ENCODE measurements at regions not wholly inside any gene's neighbourhood (a gene's known extent, or its start where the extent isn't known, plus 50 kb on each side); places are given as distances from the start of the nearest gene placed in this dataset.

DNA sequence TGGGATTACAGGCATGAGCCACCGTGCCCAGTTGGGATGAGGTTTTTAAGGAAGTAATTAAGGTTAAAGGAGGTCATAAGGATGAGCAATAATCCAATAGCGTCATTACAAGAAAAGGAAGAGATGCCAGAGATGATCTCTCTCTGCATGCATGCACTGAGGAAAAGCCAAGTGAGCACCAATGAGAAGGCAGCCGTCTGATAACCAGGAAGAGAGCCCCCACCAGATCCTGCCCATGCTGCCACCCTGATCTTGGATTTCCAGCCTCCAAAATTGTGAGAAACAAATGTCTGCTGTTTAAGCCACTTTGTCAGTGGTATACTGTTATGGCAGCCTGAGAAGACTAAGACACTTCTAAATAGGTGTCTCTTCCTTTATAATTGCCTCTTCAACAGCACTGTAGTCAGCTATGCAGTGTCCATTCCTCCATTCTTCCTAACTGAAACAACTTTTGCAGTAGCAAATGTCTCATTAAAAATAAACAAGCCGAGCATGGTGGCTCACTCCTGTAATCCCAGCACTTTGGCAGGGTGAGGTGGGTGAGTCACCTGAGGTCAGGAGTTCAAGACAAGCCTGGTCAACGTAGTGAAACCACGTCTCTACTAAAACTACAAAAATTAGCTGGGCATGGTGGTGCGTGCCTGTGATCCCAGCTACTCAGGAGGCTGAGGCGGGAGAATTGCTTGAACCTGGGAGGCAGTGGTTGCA, 216.2 kb upstream of the RUNX1 start:
- Histone ChIP-seq H3K27me3 (ENCODE audit: control insufficient read depth, insufficient read depth, low read length) (no peaks in the 10 kb centered on the region), H3K36me3 (ENCODE audit: control insufficient read depth, insufficient read depth, low read length) (no peaks in the 10 kb centered on the region), H3K27ac (ENCODE audit: low read length) (peak overlapping the region; percentile 65), H3K4me3 (ENCODE audit: low read depth in 2 of 2, low read length in 2 of 2) (no peak overlapping the region), H3K9me3 (ENCODE audit: control insufficient read depth, insufficient read depth, low read depth, low read length) (no peaks in the 10 kb centered on the region), H3K4me1 (ENCODE audit: control insufficient read depth, insufficient read depth, low read length) (peaks cover 10% of the 10 kb centered on the region; the same call in 1 of the 2 replicates)
- ChIA-PET CTCF (no interaction called here), POLR2A (no interaction called here)
- peak; percentile 87 for ATAC-seq
- intact Hi-C loops (cut with micrococcal nuclease; ENCODE audit: unreplicated experiment) (no loop called here), in situ Hi-C loops (cut with HindIII; ENCODE audit: low pct_unique_long_range_greater_than_20kb, low sequenced_read_pairs) (no loop called here)
- BruUV-seq (replicated peaks), result no TSS peak
- peak; percentile 53 for DNase-seq (ENCODE audit: low read depth, low spot score)
- TF ChIP-seq CTCF (IDR thresholded peaks at IDR 0.05), result no peak
- no peak for TF ChIP-seq TCF7L2 (IDR thresholded peaks at IDR 0.05; ENCODE audit: low read depth, low read length)
- no peak for TF ChIP-seq POLR2AphosphoS5 (IDR thresholded peaks at IDR 0.05; ENCODE audit: low read depth, low read length)
- no peak for TF ChIP-seq REST (IDR thresholded peaks at IDR 0.05; ENCODE audit: insufficient read depth in 1 of 2, low read depth in 2 of 2, low read length in 1 of 2)
- TF ChIP-seq SIN3A (IDR thresholded peaks at IDR 0.05; ENCODE audit: borderline replicate concordance, insufficient read depth, low read depth, low read length), result no peak

- H3K9me3 ChIP-seq (ENCODE audit: control insufficient read depth, insufficient read depth, low read depth, low read length), result no peaks in the 10 kb centered on the region
- BruUV-seq (replicated peaks), result no TSS peak
- DNase-seq (ENCODE audit: low read depth, low spot score) (no peak), ATAC-seq (no peak)
- H3K4me1 ChIP-seq (ENCODE audit: control insufficient read depth, insufficient read depth, low read length), result peaks cover 15% of the 10 kb centered on the region; the same call in 1 of the 2 replicates
- ChIA-PET CTCF (no interaction called here), POLR2A (no interaction called here)
- peak overlapping the region; percentile 48; the same call in 1 of the 2 replicates for H3K27ac ChIP-seq (ENCODE audit: low read length)
- H3K36me3 ChIP-seq (ENCODE audit: control insufficient read depth, insufficient read depth, low read length), result no peaks in the 10 kb centered on the region
- H3K27me3 ChIP-seq (ENCODE audit: control insufficient read depth, insufficient read depth, low read length), result no peaks in the 10 kb centered on the region
- no peak overlapping the region for H3K4me3 ChIP-seq (ENCODE audit: low read depth in 2 of 2, low read length in 2 of 2)
- intact Hi-C loops (cut with micrococcal nuclease; ENCODE audit: unreplicated experiment), result loop anchor here (10.0 kb wide), 1 partner anchor 215 kb away; the partner anchor contains the start of gene RUNX1
- no peak for TF ChIP-seq REST (IDR thresholded peaks at IDR 0.05; ENCODE audit: insufficient read depth in 1 of 2, low read depth in 2 of 2, low read length in 1 of 2)
- in situ Hi-C loops (cut with HindIII; ENCODE audit: low pct_unique_long_range_greater_than_20kb, low sequenced_read_pairs), result no loop called here
These were observed 210.4 kb upstream of the RUNX1 start for GRCh38 chr21:35259457-35259856.
